ENCODE measurements at regions not wholly inside any gene's neighbourhood (a gene's known extent, or its start where the extent isn't known, plus 50 kb on each side); places are given as distances from the start of the nearest gene placed in this dataset.

- H3K27me3 ChIP-seq (ENCODE audit: control insufficient read depth in 1 of 2, insufficient read depth in 1 of 2, low read length in 2 of 2): peaks cover 0 to 38% of the 10 kb centered on the region in 2 experiments
- H3K18ac ChIP-seq (ENCODE audit: low read depth in 1 of 2, low read length in 2 of 2): no peak overlapping the region
- no peak overlapping the region for H3K4me2 ChIP-seq (ENCODE audit: low read length, poor library complexity, severe bottlenecking)
- no peak for DNase-seq
- H3K4ac ChIP-seq (ENCODE audit: low read depth in 1 of 2, low read length in 2 of 2): no peak overlapping the region
- H3K9me3 ChIP-seq (ENCODE audit: control insufficient read depth, low read length): no peaks in the 10 kb centered on the region
- H2AK5ac ChIP-seq (ENCODE audit: low read length, severe bottlenecking): no peak overlapping the region
- 79% methylated on average over 9 of the region's 9 CpGs for WGBS
- H2AFZ ChIP-seq (ENCODE audit: low read depth, low read length): no peak overlapping the region
- H3K14ac ChIP-seq (ENCODE audit: low read length in 2 of 2): no peak overlapping the region
- H4K8ac ChIP-seq (ENCODE audit: low read length): no peak overlapping the region
- H3K4me1 ChIP-seq (ENCODE audit: control insufficient read depth, insufficient read depth, low read depth, low read length): peaks cover 13% of the 10 kb centered on the region
- no peak overlapping the region for H3K4me3 ChIP-seq (ENCODE audit: insufficient read depth in 1 of 2, low read depth in 1 of 2, low read length in 2 of 2)
- H3K27ac ChIP-seq (ENCODE audit: low read length, poor library complexity, severe bottlenecking): no peak overlapping the region
- H2BK15ac ChIP-seq (ENCODE audit: low read depth, poor library complexity, severe bottlenecking): no peak overlapping the region
- H2BK5ac ChIP-seq (ENCODE audit: low read depth, low read length, poor library complexity, severe bottlenecking): no peak overlapping the region
- no peak overlapping the region for H2BK120ac ChIP-seq (ENCODE audit: low read depth, low read length)
- no peak overlapping the region for H4K91ac ChIP-seq (ENCODE audit: low read length)
- no peak overlapping the region for H2BK12ac ChIP-seq (ENCODE audit: low read length in 2 of 2)
- H3K79me1 ChIP-seq (replicated peaks; ENCODE audit: low read length, poor library complexity, severe bottlenecking): no peaks in the 10 kb centered on the region
- no peak overlapping the region for H3K9ac ChIP-seq (ENCODE audit: low read length)
- H3K36me3 ChIP-seq (ENCODE audit: control insufficient read depth in 1 of 2, insufficient read depth in 2 of 2, low read depth in 1 of 2, low read length in 2 of 2): no peaks in the 10 kb centered on the region
- no peak overlapping the region for H3K23ac ChIP-seq (ENCODE audit: low read length in 2 of 2)
Observed at GRCh38 chr20:47952023-47952564, 166.8 kb upstream of the SULF2 start.

GRCh38 chr20:47951521-47951971 is 166.3 kb upstream of the SULF2 start:
- Histone ChIP-seq H3K4ac (ENCODE audit: low read depth in 1 of 2, low read length in 2 of 2) (no peak overlapping the region), H3K79me1 (replicated peaks; ENCODE audit: low read length, poor library complexity, severe bottlenecking) (no peaks in the 10 kb centered on the region), H3K9me3 (ENCODE audit: control insufficient read depth, low read length) (no peaks in the 10 kb centered on the region), H3K27me3 (ENCODE audit: control insufficient read depth in 1 of 2, insufficient read depth in 1 of 2, low read length in 2 of 2) (peaks cover 4 to 38% of the 10 kb centered on the region in 2 experiments), H3K4me2 (ENCODE audit: low read length, poor library complexity, severe bottlenecking) (no peak overlapping the region), H3K23ac (ENCODE audit: low read length in 2 of 2) (no peak overlapping the region), H2BK5ac (ENCODE audit: low read depth, low read length, poor library complexity, severe bottlenecking) (no peak overlapping the region), H2BK120ac (ENCODE audit: low read depth, low read length) (no peak overlapping the region), H2BK15ac (ENCODE audit: low read depth, poor library complexity, severe bottlenecking) (no peak overlapping the region), H3K18ac (ENCODE audit: low read depth in 1 of 2, low read length in 2 of 2) (no peak overlapping the region), H2AK5ac (ENCODE audit: low read length, severe bottlenecking) (no peak overlapping the region), H2AFZ (ENCODE audit: low read depth, low read length) (no peak overlapping the region), H3K14ac (ENCODE audit: low read length in 2 of 2) (no peak overlapping the region), H3K9ac (ENCODE audit: low read length) (no peak overlapping the region), H3K4me1 (ENCODE audit: control insufficient read depth, insufficient read depth, low read depth, low read length) (peaks cover 8% of the 10 kb centered on the region), H4K91ac (ENCODE audit: low read length) (no peak overlapping the region), H3K36me3 (ENCODE audit: control insufficient read depth in 1 of 2, insufficient read depth in 2 of 2, low read depth in 1 of 2, low read length in 2 of 2) (no peaks in the 10 kb centered on the region), H3K27ac (ENCODE audit: low read length, poor library complexity, severe bottlenecking) (no peak overlapping the region), H4K8ac (ENCODE audit: low read length) (no peak overlapping the region), H3K4me3 (ENCODE audit: insufficient read depth in 1 of 2, low read depth in 1 of 2, low read length in 2 of 2) (no peak overlapping the region), H2BK12ac (ENCODE audit: low read length in 2 of 2) (no peak overlapping the region)
- DNase-seq: peak; percentile 66
- 3% methylated on average over 4 of the region's 4 CpGs for WGBS

DNA sequence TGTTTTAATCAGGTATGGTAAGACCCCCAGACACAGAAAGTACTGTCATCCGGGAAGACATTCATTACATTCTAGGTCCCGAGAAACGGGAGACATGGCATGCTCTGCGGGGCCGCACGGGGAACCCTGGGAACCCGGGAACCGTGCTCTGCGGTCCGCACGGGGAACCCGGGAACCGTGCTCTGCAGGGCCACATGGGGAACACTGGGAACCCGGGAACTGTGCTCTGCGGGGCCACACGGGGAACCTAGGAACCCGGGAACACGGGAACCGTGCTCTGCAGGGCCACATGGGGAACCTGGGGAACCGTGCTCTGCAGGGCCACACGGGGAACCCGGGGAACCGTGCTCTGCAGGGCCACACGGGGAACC is 165.6 kb upstream of the SULF2 start:
- peaks cover 2% of the 10 kb centered on the region for H3K4me1 ChIP-seq (ENCODE audit: control insufficient read depth, insufficient read depth, low read depth, low read length)
- H2BK15ac ChIP-seq (ENCODE audit: low read depth, poor library complexity, severe bottlenecking): no peak overlapping the region
- no peak overlapping the region for H2AK5ac ChIP-seq (ENCODE audit: low read length, severe bottlenecking)
- H3K9ac ChIP-seq (ENCODE audit: low read length): no peak overlapping the region
- H3K79me1 ChIP-seq (replicated peaks; ENCODE audit: low read length, poor library complexity, severe bottlenecking): no peaks in the 10 kb centered on the region
- no peak overlapping the region for H4K91ac ChIP-seq (ENCODE audit: low read length)
- H2BK12ac ChIP-seq (ENCODE audit: low read length in 2 of 2): no peak overlapping the region
- WGBS: 96% methylated on average over 24 of the region's 24 CpGs
- no peak overlapping the region for H3K4me2 ChIP-seq (ENCODE audit: low read length, poor library complexity, severe bottlenecking)
- no peak overlapping the region for H3K4ac ChIP-seq (ENCODE audit: low read depth in 1 of 2, low read length in 2 of 2)
- H3K23ac ChIP-seq (ENCODE audit: low read length in 2 of 2): no peak overlapping the region
- no peak overlapping the region for H3K14ac ChIP-seq (ENCODE audit: low read length in 2 of 2)
- no peak overlapping the region for H3K27ac ChIP-seq (ENCODE audit: low read length, poor library complexity, severe bottlenecking)
- peak overlapping the region; percentile 24 for H2BK120ac ChIP-seq (ENCODE audit: low read depth, low read length)
- no peak overlapping the region for H4K8ac ChIP-seq (ENCODE audit: low read length)
- DNase-seq: no peak
- H2AFZ ChIP-seq (ENCODE audit: low read depth, low read length): no peak overlapping the region
- H3K18ac ChIP-seq (ENCODE audit: low read depth in 1 of 2, low read length in 2 of 2): no peak overlapping the region
- no peaks in the 10 kb centered on the region for H3K9me3 ChIP-seq (ENCODE audit: control insufficient read depth, low read length)
- peaks cover 10 to 38% of the 10 kb centered on the region in 2 experiments for H3K27me3 ChIP-seq (ENCODE audit: control insufficient read depth in 1 of 2, insufficient read depth in 1 of 2, low read length in 2 of 2)
- no peak overlapping the region for H3K4me3 ChIP-seq (ENCODE audit: insufficient read depth in 1 of 2, low read depth in 1 of 2, low read length in 2 of 2)
- H3K36me3 ChIP-seq (ENCODE audit: control insufficient read depth in 1 of 2, insufficient read depth in 2 of 2, low read depth in 1 of 2, low read length in 2 of 2): no peaks in the 10 kb centered on the region
- H2BK5ac ChIP-seq (ENCODE audit: low read depth, low read length, poor library complexity, severe bottlenecking): no peak overlapping the region

DNA sequence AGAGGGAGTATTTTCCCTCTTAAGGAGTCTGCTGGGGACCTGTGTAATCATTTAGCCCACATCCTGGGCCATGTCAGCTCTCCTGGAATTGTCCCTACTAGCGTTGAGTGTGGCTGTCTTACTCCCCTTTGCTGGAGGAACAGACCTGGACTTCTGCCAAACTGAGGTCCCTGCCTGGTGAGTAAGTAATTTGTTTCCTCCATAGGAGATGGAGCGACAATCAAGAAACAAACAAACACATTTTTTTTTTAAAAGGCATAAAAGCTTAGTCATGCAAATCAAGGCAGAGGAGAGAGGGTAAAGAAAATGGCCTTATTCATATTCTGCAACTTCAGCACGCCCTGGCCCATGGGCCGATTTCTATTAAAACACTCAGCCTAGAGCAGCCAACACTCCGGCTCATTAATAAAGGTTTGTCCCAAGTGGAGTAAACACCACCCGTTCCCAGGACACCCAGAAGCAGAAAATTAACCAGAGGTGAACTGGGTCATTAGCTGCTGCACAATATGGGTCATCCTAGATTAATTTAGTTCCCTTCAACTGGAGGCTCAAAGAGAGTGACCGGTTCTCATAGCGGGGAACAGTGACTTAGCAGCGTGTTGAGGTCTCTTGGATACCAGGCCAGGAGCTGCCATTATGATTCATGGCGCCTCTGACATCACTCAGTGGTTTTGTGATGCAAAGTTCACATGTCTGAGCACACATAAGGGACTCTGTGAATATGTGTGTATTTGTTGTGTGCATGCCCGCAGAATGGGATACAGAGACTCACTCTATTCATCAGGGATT is 165.0 kb upstream of the SULF2 start:
- 65% methylated on average over 10 of the region's 11 CpGs for WGBS
- Histone ChIP-seq H2AK5ac (ENCODE audit: low read length, severe bottlenecking) (no peak overlapping the region), H3K4ac (ENCODE audit: low read depth in 1 of 2, low read length in 2 of 2) (no peak overlapping the region), H4K8ac (ENCODE audit: low read length) (no peak overlapping the region), H3K27ac (ENCODE audit: low read length, poor library complexity, severe bottlenecking) (no peak overlapping the region), H3K36me3 (ENCODE audit: control insufficient read depth in 1 of 2, insufficient read depth in 2 of 2, low read depth in 1 of 2, low read length in 2 of 2) (no peaks in the 10 kb centered on the region), H2BK12ac (ENCODE audit: low read length in 2 of 2) (peak overlapping the region in 1 of 2 experiments; percentile 21), H3K14ac (ENCODE audit: low read length in 2 of 2) (no peak overlapping the region), H3K79me1 (replicated peaks; ENCODE audit: low read length, poor library complexity, severe bottlenecking) (no peaks in the 10 kb centered on the region), H3K9ac (ENCODE audit: low read length) (no peak overlapping the region), H2BK15ac (ENCODE audit: low read depth, poor library complexity, severe bottlenecking) (no peak overlapping the region), H4K91ac (ENCODE audit: low read length) (no peak overlapping the region), H3K4me1 (ENCODE audit: control insufficient read depth, insufficient read depth, low read depth, low read length) (no peaks in the 10 kb centered on the region), H3K4me2 (ENCODE audit: low read length, poor library complexity, severe bottlenecking) (no peak overlapping the region), H3K9me3 (ENCODE audit: control insufficient read depth, low read length) (no peaks in the 10 kb centered on the region), H2BK5ac (ENCODE audit: low read depth, low read length, poor library complexity, severe bottlenecking) (no peak overlapping the region), H2AFZ (ENCODE audit: low read depth, low read length) (no peak overlapping the region), H3K4me3 (ENCODE audit: insufficient read depth in 1 of 2, low read depth in 1 of 2, low read length in 2 of 2) (no peak overlapping the region), H3K18ac (ENCODE audit: low read depth in 1 of 2, low read length in 2 of 2) (no peak overlapping the region), H3K23ac (ENCODE audit: low read length in 2 of 2) (no peak overlapping the region), H3K27me3 (ENCODE audit: control insufficient read depth in 1 of 2, insufficient read depth in 1 of 2, low read length in 2 of 2) (peaks cover 14 to 38% of the 10 kb centered on the region in 2 experiments), H2BK120ac (ENCODE audit: low read depth, low read length) (no peak overlapping the region)
- peak; percentile 87 for DNase-seq
